Muscle layer of colon (tissue), 2 donors: ENCODE measurements at regions not wholly inside any gene's neighbourhood (a gene's known extent, or its start where the extent isn't known, plus 50 kb on each side); places are given as distances from the start of the nearest gene placed in this dataset.

Experiments used
- H3K27ac ChIP-seq: one replicate; pipeline ENCODE4 v1.7.0; 2013; ENCODE audit warnings: low read depth, mild to moderate bottlenecking, low read length, moderate library complexity
- H3K27me3 ChIP-seq, 2 donors: one replicate each; pipeline ENCODE4 v1.7.0; 2013; ENCODE audit warnings: low read length in 2 of 2, mild to moderate bottlenecking in 2 of 2; ENCODE audit not compliant: insufficient read depth in 2 of 2, control insufficient read depth in 1 of 2
- H3K36me3 ChIP-seq: one replicate; pipeline ENCODE4 v1.7.0; 2013; ENCODE audit warnings: mild to moderate bottlenecking, low read length; ENCODE audit not compliant: insufficient read depth
- H3K4me1 ChIP-seq: one replicate; pipeline ENCODE4 v1.7.0; 2013; ENCODE audit warnings: mild to moderate bottlenecking, low read length; ENCODE audit not compliant: insufficient read depth
- H3K4me3 ChIP-seq, 2 donors: one replicate each; pipeline ENCODE4 v1.7.0; 2013; ENCODE audit warnings: low read length in 2 of 2, low read depth in 1 of 2, mild to moderate bottlenecking in 1 of 2, moderate library complexity in 1 of 2
- H3K9ac ChIP-seq: one replicate; pipeline ENCODE4 v1.7.0; 2013; ENCODE audit warnings: low read length
- H3K9me3 ChIP-seq: one replicate; pipeline ENCODE4 v1.7.0; 2013; ENCODE audit warnings: mild to moderate bottlenecking, low read length
- donor health status: abdominal sarcoma.
- donor health status: Adenocarcinoma of cecum.

DNA sequence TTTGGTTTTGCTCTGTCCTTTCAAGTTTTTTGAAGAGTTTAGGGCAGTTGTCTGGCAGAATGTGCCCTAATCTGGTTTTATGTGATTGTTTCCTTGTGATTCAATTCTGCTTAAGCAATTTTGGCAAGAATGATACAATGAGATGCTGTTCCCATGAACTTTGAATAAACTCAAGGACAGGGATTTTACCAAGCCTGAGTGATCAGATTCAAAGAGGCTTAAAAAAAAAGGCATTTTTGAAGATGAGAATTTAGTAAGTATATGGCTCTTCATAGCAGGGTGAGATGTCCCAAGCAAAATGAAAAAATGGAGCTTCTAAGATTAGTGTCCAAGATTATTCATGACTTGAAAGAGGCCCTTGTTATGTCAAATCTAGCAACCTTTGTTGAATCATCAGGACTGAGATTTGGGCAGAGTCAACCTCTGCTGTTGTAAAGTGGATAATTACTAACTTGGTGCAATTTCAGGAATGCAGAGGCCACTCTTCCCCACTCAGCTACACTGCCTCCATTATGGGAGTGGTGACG is 180.6 kb upstream of the NUDT4 start:
- no peaks in the 10 kb centered on the region for H3K9me3 ChIP-seq
- H3K27ac ChIP-seq = no peak overlapping the region
- H3K4me3 ChIP-seq = no peak overlapping the region
- H3K27me3 ChIP-seq = no peaks in the 10 kb centered on the region
- no peaks in the 10 kb centered on the region for H3K36me3 ChIP-seq
- no peak overlapping the region for H3K9ac ChIP-seq
- peaks cover 2% of the 10 kb centered on the region for H3K4me1 ChIP-seq

DNA sequence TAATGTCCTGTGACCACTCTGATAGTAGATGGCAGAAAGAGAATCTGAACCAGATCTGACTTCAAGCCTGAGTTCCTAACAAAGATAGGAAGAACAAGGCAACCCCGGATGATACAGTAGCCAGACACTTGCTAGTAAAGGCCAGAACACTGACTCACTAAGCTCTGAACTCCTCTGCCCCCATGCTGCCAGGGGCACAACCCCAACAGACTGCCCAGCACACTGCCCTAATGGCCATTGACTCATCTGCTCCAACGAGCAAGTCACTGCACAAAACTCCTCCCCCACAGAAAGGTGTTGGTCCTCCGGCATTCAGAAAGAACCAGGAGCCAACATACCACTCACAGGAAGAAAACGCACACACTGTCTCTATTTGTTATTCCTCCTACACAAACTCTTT is 179.6 kb upstream of the NUDT4 start:
- no peaks in the 10 kb centered on the region for H3K9me3 ChIP-seq
- no peaks in the 10 kb centered on the region for H3K27me3 ChIP-seq
- H3K4me3 ChIP-seq = no peak overlapping the region
- H3K36me3 ChIP-seq = no peaks in the 10 kb centered on the region
- H3K27ac ChIP-seq = no peak overlapping the region
- H3K9ac ChIP-seq = no peak overlapping the region
- no peaks in the 10 kb centered on the region for H3K4me1 ChIP-seq

DNA sequence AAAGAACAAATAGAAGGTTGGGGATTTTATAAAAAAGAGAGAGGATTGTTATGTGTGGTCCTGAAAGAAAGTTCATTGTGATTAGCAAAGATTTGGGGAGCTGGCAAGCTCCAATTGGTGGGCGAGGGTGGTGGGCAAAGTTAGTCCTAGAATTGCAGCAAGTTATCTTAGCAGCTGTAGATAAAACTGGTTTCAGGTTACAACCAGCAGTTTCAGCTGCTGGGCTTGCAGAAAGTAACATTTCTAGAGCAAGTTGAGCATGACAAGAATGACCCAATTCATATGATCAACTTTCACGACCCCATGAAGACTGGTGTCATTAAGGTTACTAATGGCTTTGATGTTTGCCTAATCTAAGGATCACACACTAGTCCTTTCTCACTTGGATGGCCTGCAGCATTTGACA is 177.9 kb upstream of the NUDT4 start:
- Histone ChIP-seq H3K4me1 (no peaks in the 10 kb centered on the region), H3K4me3 (no peak overlapping the region), H3K36me3 (no peaks in the 10 kb centered on the region), H3K9ac (no peak overlapping the region), H3K27ac (no peak overlapping the region), H3K27me3 (no peaks in the 10 kb centered on the region), H3K9me3 (no peaks in the 10 kb centered on the region)

DNA sequence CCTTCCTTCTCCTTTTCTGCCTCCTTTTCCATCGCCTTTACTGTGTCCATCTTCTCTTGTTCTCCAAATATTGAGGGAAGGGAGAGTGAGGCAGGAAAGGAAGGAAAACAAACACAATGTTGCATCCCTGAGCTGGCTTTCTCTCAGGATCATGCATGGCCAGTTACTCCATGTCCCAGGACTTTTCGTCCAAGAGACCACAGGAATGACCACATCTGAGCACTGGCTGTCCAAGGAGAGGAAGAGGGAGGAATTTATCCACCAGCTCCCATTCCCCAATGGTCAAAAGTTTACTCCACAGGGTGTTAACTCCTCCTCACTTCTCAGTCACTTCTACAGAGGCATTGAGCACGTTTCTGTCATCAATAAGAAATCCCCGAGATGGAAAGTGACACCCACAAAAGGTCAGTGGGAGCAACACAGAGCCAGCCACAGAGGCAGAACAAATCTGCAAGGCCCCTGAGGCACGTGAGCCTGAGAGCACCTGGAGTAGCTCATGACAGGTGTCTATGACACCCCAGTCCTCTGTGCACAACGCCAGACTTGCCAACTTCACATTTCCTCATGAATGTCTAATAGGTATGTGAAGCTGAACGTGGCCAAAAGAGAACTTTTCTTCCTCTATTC is 177.3 kb upstream of the NUDT4 start:
- no peak overlapping the region for H3K9ac ChIP-seq
- no peaks in the 10 kb centered on the region for H3K27me3 ChIP-seq
- no peak overlapping the region for H3K27ac ChIP-seq
- no peaks in the 10 kb centered on the region for H3K9me3 ChIP-seq
- H3K4me3 ChIP-seq = no peak overlapping the region
- no peaks in the 10 kb centered on the region for H3K4me1 ChIP-seq
- no peaks in the 10 kb centered on the region for H3K36me3 ChIP-seq

DNA sequence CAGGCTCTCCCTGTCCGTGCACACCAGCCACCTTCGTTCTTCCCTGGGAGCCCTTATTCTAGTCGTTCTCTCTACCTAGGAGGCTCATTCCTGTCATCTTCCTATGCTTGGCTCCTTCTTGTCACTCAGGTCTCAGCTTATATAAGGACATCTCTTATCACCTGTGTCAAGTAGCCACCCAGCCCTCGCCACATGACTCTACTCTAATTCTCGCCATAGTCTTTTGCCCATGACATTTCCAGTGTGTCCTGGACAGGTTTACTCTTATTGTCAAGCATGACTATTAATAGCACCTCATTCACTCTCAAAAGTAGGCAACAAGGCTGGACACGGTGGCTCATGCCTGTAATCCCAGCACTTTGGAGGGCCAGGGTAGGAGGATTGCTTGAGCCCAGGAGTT is 175.7 kb upstream of the NUDT4 start:
- H3K27ac ChIP-seq = no peak overlapping the region
- no peaks in the 10 kb centered on the region for H3K27me3 ChIP-seq
- H3K4me3 ChIP-seq = no peak overlapping the region
- H3K9ac ChIP-seq = no peak overlapping the region
- no peaks in the 10 kb centered on the region for H3K4me1 ChIP-seq
- no peaks in the 10 kb centered on the region for H3K9me3 ChIP-seq
- no peaks in the 10 kb centered on the region for H3K36me3 ChIP-seq

DNA sequence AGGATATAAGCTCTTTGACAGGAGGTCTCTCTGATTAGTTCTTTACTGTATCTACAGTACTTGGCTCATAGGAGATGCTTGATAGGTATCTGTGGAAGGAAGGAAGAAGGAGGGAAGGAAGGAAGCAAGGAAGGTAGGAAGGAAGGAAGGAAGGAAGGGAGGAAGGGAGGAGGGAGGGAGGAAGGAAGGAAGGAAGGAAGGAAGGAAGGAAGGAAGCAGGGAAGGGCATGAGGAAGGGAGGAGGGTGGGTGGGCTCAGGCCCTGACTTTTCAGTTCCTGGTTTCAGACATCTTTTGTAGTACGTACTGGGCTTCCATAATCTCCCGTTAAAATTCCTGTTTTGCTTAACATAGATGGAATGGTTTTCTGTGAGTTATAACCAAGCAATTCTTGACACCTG is 175.0 kb upstream of the NUDT4 start:
- no peaks in the 10 kb centered on the region for H3K9me3 ChIP-seq
- no peaks in the 10 kb centered on the region for H3K36me3 ChIP-seq
- H3K27me3 ChIP-seq = no peaks in the 10 kb centered on the region
- no peaks in the 10 kb centered on the region for H3K4me1 ChIP-seq
- H3K9ac ChIP-seq = no peak overlapping the region
- no peak overlapping the region for H3K4me3 ChIP-seq
- no peak overlapping the region for H3K27ac ChIP-seq

DNA sequence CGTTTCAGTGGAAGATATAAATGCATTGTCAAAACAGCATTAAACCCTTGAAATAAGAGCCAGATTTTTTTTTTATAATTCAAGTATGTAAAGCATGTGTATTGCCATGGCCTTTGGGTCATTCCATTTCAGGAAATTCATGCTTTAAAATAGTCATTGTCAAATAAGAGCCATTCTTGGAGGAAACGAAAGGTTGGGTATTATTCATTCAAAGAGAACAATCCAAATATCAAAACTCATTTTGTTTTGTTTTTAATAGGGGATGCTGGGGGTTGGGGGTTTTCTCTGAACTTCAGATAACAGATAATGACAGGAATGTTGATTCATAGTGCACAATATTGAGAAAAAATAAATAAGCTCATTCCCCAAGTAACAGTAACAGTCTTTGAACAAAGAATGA is 174.4 kb upstream of the NUDT4 start:
- no peaks in the 10 kb centered on the region for H3K27me3 ChIP-seq
- H3K4me1 ChIP-seq = no peaks in the 10 kb centered on the region
- no peaks in the 10 kb centered on the region for H3K36me3 ChIP-seq
- no peak overlapping the region for H3K9ac ChIP-seq
- no peak overlapping the region for H3K4me3 ChIP-seq
- no peak overlapping the region for H3K27ac ChIP-seq
- H3K9me3 ChIP-seq = no peaks in the 10 kb centered on the region

DNA sequence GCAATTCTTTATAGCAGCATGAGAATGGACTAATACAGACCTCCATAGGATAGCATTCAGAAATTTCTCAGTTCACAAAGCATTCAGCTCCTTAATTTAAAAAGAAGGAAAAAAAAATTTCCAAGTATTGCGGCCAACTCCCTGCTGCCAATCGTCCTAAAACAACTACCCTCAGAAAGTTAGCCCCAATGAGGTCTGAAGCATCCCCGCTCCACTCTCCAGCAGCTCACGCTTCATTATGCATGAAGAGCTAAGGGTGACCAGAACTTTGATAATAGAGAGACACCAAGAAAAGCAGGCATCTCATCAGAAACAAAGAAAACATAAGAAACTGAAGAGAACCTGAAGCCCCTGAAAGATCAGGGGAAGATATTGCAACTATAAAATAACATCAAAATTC is 172.8 kb upstream of the NUDT4 start:
- Histone ChIP-seq H3K4me1 (no peaks in the 10 kb centered on the region), H3K4me3 (no peak overlapping the region), H3K9me3 (no peaks in the 10 kb centered on the region), H3K27me3 (no peaks in the 10 kb centered on the region), H3K36me3 (no peaks in the 10 kb centered on the region), H3K9ac (no peak overlapping the region), H3K27ac (no peak overlapping the region)

DNA sequence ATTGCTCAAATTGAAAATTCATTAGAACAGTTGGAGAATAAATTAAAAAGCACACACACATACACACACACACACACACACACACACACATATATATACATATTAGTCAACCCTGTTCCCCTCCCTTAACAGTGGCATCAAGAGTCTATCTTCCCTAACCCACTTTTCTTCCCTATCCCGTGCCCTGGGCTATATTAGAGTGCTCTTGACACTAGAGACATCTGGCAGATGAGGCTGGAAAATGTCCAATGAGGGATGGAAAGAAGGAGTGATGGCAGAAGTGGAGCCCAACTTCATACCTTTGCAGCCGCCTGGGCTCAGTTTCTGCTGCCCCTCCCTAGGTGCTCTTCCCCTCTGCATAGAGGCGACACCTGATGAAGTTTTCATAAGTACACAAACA is 172.4 kb upstream of the NUDT4 start:
- H3K27ac ChIP-seq = no peak overlapping the region
- no peaks in the 10 kb centered on the region for H3K27me3 ChIP-seq
- H3K9ac ChIP-seq = no peak overlapping the region
- no peak overlapping the region for H3K4me3 ChIP-seq
- H3K4me1 ChIP-seq = no peaks in the 10 kb centered on the region
- H3K9me3 ChIP-seq = no peaks in the 10 kb centered on the region
- H3K36me3 ChIP-seq = no peaks in the 10 kb centered on the region

DNA sequence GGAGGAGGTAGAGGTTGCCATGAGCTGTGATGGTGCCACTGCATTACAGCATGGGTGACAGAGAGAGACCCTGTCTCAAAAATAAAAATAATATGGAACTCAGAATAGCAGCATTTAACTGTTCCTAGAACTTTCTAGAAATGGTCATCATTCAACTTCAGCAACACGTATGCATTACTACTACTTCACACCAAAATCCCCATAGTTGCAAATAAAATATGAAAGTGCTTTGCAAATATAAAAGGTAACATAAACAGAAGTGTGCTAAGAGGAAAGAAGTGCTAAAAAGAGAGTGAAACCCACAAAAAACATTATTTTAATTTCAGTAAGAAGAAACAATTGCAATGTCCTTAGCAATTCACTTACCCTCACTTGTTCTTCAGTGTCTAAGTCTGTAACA is 169.7 kb upstream of the NUDT4 start:
- Histone ChIP-seq H3K36me3 (no peaks in the 10 kb centered on the region), H3K4me3 (no peak overlapping the region), H3K9me3 (no peaks in the 10 kb centered on the region), H3K27ac (no peak overlapping the region), H3K27me3 (no peaks in the 10 kb centered on the region), H3K4me1 (no peaks in the 10 kb centered on the region), H3K9ac (no peak overlapping the region)

DNA sequence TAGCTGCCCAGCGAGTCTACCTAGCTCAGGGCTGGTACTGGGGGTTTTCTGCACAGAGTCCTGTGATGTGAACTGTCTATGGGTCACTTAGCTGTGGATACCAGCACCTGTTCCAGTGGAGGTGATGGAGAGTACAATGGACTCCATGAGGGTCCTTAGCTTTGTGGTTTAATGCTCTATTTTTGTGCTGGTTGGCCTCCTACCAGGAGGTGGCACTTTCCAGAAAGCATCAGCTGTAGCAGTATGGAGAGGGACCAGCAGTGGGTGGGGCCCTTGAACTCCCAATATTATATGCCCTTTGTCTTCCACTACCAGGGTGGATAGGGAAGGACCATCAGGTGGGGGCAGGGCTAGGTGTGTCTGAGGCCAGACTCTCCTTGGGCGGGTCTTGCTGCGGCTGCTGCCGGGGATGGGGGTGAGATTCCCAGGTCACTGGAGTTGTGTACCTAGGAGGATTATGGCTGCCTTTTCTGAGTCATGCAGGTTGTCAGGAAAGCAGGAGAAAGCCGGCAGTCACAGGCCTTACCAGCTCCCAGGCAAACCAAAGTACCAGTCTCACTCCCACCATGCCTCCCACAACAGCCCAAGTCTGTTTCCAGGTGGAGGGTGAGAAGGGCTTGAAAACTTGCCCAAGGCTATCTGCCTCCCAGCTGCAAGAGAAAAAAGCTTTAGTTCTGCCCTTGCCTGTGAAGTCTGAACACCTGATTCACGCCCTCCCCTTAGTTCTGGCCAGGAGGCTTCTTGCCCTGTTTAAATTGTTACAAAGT is 163.0 kb upstream of the NUDT4 start:
- no peaks in the 10 kb centered on the region for H3K36me3 ChIP-seq
- H3K9ac ChIP-seq = no peak overlapping the region
- no peaks in the 10 kb centered on the region for H3K27me3 ChIP-seq
- H3K9me3 ChIP-seq = no peaks in the 10 kb centered on the region
- H3K4me1 ChIP-seq = no peaks in the 10 kb centered on the region
- no peak overlapping the region for H3K4me3 ChIP-seq
- H3K27ac ChIP-seq = no peak overlapping the region

DNA sequence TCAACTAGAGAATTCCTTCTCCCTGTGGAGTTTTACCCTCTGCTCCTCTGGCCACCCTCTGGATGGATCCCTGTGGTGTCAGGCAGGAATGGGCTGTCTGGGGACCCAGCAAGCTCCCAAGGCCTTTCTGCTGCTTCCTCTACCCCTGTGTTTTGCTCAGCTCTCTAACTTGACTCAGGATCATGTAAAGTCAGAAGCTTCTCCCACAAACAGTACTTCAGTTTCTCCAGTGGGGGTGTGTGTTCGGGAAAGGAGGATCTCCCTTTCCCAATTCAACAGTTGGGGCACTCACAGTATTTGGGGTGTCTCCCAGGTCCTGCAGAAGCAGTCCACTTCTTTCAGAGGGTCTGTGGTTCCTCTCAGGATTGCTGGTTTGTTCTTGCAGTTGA is 162.4 kb upstream of the NUDT4 start:
- H3K27ac ChIP-seq = no peak overlapping the region
- no peak overlapping the region for H3K4me3 ChIP-seq
- H3K36me3 ChIP-seq = no peaks in the 10 kb centered on the region
- no peaks in the 10 kb centered on the region for H3K4me1 ChIP-seq
- H3K9me3 ChIP-seq = no peaks in the 10 kb centered on the region
- H3K27me3 ChIP-seq = no peaks in the 10 kb centered on the region
- no peak overlapping the region for H3K9ac ChIP-seq
